ENCODE measurements at regions not wholly inside any gene's neighbourhood (a gene's known extent, or its start where the extent isn't known, plus 50 kb on each side); places are given as distances from the start of the nearest gene placed in this dataset.

DNA sequence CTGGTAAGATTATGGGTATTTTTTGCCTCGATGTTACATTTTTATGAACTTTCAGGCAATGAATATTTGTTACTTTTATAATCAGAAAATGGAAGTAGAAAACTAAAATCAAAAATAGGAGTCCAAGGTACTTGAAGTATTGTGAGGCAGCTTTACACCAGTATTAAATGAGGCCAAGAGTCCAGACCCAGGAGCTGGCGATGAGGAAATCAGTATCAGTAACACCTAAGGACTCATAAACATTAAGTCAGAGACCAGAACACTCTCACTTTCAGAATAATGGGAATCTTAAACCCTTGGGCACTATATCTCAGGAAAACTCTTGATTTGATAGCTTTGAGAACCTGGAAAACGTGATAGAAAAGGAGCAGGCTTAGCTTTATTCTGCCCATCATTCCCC is 208.8 kb downstream of the GXYLT1 start:
- TF ChIP-seq, protein P1, sequence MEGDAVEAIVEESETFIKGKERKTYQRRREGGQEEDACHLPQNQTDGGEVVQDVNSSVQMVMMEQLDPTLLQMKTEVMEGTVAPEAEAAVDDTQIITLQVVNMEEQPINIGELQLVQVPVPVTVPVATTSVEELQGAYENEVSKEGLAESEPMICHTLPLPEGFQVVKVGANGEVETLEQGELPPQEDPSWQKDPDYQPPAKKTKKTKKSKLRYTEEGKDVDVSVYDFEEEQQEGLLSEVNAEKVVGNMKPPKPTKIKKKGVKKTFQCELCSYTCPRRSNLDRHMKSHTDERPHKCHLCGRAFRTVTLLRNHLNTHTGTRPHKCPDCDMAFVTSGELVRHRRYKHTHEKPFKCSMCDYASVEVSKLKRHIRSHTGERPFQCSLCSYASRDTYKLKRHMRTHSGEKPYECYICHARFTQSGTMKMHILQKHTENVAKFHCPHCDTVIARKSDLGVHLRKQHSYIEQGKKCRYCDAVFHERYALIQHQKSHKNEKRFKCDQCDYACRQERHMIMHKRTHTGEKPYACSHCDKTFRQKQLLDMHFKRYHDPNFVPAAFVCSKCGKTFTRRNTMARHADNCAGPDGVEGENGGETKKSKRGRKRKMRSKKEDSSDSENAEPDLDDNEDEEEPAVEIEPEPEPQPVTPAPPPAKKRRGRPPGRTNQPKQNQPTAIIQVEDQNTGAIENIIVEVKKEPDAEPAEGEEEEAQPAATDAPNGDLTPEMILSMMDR (conservative IDR thresholded peaks at IDR 0.05; ENCODE audit: low read length): no peak
- TF ChIP-seq EZH2phosphoT487 (IDR thresholded peaks at IDR 0.05; ENCODE audit: borderline replicate concordance): no peak

Data from Loucy (cell line).